IPS DF 4.7 (cell line): ENCODE measurements at regions not wholly inside any gene's neighbourhood (a gene's known extent, or its start where the extent isn't known, plus 50 kb on each side); places are given as distances from the start of the nearest gene placed in this dataset.

Experiments
- DNase-seq: peaks from one replicate; pipeline ENCODE4 v3.0.0-alpha.2; 2013; ENCODE audit warnings: low spot score; ENCODE audit errors: extremely low read depth

- no peak for DNase-seq
Observed at GRCh38 chr5:174335682-174336364, 290.3 kb downstream of the NSG2 start.

DNA sequence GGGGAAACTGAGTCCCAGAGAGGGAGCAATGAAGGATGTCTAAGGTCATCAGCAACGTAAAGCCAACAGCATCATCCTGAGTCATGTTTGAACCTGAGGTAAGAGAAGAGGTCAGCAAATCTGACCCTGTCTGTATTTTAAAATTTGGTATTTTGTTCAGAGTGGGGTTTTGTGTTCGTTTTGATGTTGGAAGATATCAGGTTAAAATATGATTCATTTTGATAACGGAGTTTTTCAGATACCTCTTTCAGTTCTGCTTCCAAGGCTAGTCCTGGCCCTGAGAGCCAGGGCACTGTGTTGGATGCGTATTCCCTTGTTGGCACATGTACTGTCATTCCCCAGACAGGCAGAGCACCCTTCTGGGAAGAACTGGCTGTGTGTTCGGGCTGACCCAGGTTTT is 291.0 kb downstream of the NSG2 start:
- no peak for DNase-seq

GRCh38 chr5:174337276-174338184 is 292.0 kb downstream of the NSG2 start:
- DNase-seq: no peak

DNA sequence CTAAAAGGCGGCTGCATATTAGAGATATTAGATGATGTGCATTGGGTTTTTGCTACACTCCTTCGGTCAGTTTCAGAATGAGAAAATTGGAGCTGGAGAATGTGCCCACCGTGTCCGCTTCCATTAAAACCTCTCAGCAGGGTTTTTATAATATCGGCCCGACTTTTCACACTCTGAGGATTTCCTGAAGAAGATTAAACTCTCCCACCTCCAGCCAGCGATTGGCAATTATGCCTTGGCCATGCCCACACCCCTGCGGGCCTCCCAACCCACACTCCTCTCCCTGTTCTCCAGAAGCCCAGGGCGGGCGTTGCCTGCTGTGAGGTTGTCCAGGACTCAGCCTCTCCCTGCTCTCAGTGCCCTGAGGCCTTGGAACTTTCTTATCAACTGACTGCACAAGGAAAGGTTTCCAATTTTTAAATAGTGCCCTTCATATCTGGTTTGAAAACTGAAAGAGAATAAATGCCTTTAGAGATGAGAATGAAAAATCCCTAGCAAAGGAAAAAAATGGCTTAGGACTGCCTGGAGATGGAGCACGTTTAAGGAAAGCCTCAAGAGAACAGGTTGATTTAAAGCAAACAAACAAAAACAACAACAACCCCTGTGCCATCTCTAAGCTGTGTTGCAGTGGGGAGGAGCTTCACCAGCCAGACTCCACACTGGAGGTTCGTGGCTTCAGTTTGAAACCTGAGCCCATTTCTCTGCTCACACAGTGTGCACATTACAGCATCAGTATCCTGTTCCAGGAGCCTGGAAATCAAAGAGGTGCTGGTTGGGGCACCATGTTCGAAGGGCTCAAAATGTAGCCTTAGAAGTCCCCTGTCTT is 292.9 kb downstream of the NSG2 start:
- no peak for DNase-seq

DNA sequence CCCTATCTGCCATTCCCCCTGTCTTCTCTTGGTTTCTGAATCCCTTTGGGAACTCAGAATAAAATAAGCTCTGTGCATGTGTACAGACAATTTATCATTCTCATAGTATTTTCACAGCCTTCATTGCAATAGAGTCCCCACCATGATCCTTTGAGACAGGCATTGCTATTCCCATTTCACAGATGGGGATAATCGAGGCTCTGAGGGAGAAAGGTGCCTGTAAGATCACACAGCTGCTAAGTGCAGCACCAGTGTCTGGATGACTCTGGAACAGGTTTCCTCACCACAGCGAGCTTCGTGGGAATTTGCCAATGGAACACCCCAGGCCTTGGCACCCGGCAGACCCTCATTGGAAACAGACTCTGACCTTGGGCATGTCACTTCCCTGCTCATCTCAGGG is 293.6 kb downstream of the NSG2 start:
- no peak for DNase-seq

DNA sequence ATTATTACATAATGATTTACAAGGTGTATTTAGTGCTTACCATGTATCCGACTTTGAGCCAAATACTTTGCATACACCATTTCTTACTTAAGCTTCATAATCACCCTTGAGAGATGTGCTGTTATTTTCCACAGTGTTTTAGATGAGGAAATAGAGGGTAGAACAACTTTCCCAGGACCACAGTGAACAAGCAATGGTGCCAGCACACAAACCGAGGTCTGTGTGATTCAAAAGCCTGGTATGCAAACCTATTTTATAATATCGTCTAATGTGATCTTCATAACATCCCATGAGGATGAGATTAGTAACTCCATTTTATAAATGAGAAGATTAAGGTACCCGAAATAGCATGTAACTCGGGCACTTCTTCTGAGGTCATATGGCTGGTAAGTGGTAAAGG is 294.7 kb downstream of the NSG2 start:
- no peak for DNase-seq

DNA sequence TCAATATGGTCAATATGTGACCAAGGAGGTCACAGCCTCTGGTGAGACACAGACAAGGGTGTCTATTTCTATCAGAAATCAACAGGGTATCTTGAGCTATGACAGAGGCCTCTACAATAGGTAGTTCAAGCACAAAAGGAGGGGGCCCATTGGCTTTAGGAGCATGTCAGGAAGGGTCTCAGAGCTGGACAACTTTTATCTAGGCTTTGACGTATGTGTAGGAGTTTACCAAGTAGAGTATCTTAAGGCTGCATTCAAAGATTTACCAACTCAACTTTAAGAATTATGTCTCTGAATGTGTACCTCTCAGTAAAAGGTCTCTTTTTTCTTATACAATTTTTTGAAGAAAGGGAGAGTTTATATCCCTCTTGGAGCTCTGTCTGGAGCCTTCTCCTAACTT is 297.2 kb downstream of the NSG2 start:
- no peak for DNase-seq

DNA sequence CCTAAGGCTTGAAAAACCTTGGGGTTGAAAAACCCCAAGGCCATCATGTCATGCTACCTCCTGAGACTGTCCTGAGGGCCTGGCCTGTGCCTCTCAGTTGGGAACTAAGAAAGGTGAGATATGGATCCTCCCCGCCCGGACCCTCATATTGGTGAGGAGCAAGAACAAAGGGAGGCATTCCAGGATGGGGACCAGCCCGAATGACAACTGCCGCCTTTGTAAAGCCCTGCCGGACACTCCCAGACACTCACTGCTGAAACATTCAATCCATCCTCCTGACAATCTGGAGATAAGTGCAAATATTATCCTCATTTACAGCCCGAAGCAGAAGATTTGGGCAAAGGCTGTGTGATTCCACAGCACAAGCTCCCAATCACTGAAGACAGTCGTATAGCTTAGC is 298.3 kb downstream of the NSG2 start:
- DNase-seq: no peak

DNA sequence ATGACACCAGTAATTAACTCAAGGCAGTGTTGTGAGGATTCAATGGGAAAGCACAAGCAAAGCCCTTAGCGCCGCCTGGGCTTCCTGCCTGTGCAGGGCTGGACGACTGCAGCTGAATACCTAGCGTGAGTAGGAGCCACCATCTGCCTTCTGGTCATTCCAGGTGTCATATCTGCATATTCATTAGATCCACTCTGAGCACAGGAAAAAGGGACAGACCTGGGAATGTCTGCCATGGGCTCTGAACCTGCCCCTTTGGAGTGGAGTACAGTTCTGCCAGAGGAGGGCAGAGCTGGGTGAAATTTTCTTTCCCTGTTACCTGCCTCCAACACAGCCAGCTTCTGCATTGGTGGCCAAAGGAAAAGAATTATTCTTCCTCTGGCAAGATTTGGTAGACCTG is 298.8 kb downstream of the NSG2 start:
- DNase-seq: no peak

- DNase-seq: no peak
Observed at GRCh38 chr5:174347183-174347582, 301.7 kb downstream of the NSG2 start.

DNA sequence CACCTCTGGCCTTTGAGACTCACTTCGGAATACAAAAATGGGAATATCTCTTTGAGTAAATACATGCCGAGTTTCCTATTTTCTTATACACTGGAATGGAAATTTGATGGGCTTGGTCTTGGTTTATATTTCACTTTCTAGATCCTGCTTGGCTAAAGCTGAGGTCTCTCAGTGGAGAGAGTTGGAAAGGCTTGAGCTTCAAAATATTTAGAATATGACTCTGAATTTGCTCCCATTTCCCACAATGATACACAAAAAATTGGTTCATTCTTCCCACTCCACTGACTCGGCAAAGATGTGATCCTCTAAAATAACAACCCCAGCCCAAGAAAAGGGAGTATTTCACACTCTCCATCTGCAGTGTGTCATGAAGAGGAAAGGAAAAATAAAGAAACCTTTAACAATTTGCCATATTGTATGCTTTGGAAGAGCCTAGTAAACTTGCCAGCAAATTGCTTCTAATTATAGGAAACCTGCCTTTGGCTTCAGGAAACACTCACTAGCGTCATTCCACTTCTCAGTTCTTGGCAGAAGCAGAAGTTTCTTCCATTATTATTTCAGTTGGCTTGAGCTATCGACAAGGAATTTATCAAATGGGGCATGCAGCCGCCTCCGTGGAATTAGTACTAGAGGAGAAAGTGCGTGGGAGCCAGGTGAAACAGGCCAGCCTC is 302.9 kb downstream of the NSG2 start:
- no peak for DNase-seq

DNA sequence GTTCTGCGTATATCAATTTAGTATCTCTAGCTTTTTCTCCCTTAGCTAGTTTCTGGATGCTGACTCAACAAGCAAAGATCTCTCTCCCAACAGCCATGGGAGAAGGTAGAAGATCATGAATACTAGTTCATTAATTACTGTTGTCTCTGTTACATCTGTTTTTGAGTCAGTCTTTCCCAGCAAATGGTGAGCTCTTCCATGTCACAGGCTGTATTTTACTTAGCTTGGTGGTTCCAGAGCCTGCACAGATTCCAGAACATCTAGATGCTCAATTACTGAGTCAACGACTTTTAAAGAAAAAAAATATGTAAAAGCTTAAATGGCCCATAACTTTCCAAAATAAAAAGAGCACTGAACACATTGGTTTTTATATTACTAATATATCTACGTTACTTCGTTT is 307.2 kb downstream of the NSG2 start:
- no peak for DNase-seq

GRCh38 chr5:174354571-174354970 is 309.1 kb downstream of the NSG2 start:
- no peak for DNase-seq

GRCh38 chr5:174355208-174355612 is 309.7 kb downstream of the NSG2 start:
- no peak for DNase-seq

DNA sequence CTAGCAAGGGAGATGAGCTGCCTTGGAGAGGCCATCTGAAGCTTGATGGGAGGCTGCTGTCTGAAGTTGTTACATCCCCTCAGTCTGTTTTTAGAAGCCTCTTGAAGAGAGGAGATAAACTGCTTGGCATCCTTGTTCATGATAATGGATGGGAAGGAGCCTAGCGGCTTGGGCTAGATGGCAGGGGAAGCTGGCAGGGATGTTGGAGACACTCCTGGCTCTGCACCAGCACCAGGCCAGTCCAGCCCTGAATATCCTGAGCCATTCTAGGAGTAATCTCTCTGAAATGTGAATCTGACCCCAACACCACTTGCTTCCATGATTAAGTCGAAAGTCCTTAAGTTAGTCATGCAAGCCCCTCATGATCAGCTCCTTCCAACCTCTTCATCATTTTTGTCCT is 310.5 kb downstream of the NSG2 start:
- no peak for DNase-seq

GRCh38 chr5:174356536-174356935 is 311.0 kb downstream of the NSG2 start:
- DNase-seq: no peak

DNA sequence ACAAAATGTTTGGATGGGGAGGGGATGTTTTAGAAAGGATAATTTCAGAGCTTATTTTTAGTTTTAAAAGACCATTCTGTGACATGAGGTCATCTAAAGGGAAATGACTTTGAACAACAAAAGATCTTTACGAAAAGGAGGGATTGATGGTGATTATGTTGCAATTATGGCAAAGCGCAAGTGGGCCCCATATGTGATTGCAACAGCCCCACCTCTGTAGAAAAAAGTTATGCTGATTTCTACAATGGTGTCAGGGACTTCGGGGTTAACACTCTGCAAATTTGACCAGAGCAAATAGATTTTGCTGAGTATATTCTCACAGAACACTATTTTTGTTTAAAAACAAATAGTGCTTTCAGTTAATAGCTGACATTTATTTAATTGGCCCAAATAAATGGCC is 312.8 kb downstream of the NSG2 start:
- no peak for DNase-seq

DNA sequence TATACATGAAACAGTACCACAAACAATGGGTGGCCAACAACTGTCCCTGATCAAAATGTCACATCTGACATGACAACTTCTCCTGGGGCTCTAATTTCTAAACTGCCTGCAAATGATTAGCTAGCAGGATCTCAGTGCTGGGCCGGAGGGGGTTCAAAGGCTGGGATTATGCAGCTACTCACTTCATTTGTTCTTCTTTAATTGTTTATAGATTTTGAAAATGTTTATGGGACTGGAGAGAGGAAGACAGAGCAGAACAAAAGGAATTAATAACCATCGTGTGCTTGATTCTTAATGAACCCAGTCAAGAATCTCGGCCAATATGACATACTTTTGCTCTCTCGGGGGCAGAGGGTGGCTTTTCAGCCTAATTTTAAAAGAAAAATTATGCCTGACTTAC is 313.6 kb downstream of the NSG2 start:
- DNase-seq: no peak

GRCh38 chr5:174362514-174362913 is 317.0 kb downstream of the NSG2 start:
- no peak for DNase-seq

DNA sequence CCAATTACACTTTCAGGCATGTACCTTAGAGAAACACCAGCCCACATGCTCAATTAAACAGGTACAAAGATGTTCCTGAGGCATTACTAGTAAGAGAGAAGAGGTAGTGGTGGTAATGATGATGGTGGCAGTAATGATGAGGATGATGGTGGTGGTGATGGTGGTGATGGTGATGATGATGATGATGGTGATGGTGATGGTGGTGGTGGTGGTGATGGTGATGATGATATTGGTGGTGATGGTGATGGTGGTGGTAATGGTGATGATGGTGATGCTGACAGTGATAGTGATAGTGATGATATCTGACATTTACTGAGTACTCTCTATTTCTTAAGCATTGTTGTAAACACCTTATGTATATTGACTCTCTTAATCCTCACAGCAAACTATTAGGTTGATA is 318.4 kb downstream of the NSG2 start:
- no peak for DNase-seq

DNA sequence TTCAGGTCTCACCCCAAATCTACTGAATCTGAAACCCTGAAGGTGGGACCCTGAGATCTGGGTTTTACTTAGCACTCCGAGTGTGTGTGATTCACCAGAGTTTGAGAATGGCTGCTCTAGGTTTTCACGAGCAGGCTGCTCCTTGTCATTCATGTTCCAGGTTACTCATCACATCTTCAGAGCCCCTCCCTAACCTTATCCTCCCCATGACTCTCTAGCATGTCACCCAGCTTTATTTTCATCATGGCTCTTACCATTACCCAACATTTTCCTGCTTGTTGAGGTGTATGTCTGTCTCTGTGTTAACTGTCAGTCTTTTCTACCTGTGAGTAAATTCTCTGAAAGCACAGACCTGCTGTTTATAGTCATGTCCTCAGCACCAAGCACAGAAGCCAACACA is 319.2 kb downstream of the NSG2 start:
- no peak for DNase-seq
